RPMI8226 (cell line): ENCODE measurements at regions not wholly inside any gene's neighbourhood (a gene's known extent, or its start where the extent isn't known, plus 50 kb on each side); places are given as distances from the start of the nearest gene placed in this dataset.

Experiments
- DNase-seq: peaks from one replicate; pipeline ENCODE4 v3.0.0-alpha.2; 2015

GRCh38 chr2:41737888-41738287, 309.9 kb upstream of the PKDCC start:
- no peak for DNase-seq

DNA sequence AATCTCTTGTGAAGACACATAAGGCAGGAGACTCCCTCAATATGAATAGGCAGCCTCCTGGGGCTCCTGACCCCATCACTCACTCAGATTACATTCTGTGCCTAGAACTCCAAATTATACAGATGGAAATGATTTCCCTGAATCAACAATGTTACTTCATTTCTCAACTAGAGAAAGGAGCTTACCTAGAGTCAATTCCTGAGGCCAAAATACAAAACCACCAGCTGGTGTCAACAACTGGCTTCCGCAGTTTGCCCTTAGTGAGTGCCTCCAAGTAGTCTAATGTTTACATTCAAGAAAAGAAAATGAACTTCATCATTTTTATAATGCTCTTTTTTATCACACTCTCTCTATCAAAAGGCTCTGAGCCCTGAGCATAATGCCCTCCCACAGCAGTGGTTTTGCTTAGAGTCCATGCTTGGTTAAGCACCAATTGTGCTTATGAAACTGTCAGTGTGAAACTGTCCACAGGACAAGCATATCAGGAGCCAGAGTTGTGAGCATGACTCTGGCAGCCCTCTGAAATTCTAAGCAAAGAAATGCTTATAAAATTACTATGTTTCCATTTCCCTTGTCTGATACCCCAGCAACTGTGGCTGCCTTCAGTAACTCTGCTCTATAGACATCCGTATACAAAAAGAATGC, 305.7 kb upstream of the PKDCC start:
- DNase-seq: no peak

DNA sequence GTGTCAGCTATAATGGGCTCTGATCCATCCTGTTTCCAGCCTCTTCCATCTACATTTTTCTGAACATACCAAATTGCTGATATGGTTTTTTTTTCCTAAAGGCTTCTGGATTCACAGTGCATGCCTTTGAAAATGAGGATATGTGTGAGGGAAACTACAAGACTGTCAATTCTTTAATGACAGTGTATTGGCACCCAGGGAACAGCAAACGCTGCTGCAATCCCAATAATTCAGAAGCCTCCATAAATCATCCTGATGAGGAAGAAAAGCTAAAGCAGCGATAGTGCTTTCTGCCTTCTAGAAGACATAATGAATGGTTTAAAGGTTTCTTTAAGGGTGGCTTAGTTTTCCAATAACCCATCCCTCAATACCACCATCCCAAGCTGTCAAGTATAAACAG, 304.5 kb upstream of the PKDCC start:
- no peak for DNase-seq

DNA sequence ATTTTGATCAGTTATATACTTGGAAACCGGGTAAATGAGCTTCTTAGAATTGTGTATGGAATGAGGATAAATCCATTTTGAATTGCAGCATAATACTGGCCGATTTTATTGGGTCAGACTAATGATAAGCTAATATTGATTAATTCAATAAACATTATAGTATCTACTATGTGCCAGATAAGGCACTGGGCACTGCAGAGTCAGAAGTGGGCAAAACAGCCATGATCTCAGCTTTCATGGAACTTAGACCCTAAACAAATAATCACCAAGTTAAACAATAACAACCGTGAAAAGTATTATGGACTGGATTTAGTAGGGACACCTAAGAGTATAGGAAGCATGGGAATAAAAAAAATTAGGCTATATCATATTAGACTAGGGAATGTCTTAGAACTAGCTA, 297.0 kb upstream of the PKDCC start:
- DNase-seq: no peak

DNA sequence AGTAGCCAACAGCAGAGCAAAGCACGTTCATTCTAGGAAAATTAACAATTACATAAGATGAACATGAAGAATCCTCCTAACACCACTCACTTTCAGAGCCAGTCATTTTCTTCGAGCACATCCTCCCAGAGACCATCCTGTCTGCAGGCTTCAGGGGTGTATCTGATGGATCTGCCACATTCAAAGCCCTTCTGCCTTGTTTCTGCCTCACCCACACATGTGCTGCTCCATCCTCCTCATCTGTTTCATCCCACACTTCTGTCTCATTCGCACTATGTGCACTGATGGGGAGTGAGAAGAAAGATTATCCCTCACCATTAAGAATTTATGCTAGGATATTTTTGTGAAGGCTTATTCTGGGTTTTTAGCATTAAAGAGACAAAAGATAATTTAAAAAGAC, 287.9 kb upstream of the PKDCC start:
- DNase-seq: no peak

DNA sequence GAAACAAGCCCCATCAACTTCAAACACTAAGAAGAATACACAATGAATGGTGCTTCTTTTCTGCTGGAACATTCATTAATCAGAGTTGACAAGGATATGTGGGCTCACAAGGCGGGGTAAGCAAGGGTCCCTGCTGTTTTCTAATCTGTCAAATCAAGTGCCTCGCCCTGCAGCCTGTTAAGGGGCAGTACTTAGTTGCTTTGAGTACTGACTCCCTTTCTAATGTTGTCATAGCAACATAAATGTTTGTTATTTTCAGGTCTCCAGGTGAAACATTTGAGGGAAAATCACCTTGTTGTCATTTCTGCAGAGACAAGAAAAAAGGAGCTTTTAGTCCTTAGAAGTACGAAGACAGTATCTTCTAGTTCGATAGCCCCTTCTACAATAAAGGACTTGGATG, 284.7 kb upstream of the PKDCC start:
- DNase-seq: no peak

GRCh38 chr2:41764131-41764530, 283.7 kb upstream of the PKDCC start:
- DNase-seq: no peak

DNA sequence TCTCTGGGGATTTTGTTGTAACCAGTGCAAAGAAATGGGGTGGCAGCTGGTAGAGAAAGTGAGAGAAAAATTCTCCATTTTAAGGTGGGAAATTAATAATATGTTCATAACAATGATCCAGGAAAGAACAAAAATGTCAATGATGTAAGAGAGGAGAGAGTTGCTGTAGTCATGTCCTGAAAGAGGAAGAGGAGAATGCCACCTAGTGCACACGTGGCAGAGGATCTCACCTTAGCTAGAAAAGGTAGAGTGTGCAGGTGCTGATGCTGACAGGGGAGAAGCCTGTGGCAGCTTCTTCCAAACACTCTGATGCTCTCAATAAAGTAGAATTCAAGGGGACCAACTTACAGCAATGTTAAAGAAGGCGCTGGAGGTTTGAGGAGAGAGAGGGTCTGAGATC, 282.9 kb upstream of the PKDCC start:
- no peak for DNase-seq

DNA sequence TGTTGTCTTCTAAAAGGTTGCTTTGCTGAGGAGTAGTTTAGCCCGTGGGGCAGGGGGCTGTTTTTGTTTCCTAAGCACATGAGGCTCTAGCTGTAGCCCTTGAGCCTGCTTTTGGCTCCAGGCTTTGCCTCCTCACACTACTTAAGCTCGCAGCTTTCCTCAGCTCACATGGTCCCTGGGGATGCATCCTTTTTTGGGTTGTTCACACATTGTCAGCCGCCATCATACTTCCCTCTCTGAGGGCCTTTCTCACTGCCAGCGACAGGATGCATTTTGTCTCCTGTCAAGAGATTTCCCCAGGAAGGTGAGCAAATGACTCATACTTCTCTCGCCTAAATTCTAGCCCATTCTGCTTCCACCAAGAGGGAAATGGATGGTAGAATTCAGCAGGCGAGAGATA, 279.5 kb upstream of the PKDCC start:
- no peak for DNase-seq

GRCh38 chr2:41771710-41772109, 276.1 kb upstream of the PKDCC start:
- DNase-seq: no peak

- no peak for DNase-seq
Measured at GRCh38 chr2:41772697-41773096, 275.1 kb upstream of the PKDCC start.

DNA sequence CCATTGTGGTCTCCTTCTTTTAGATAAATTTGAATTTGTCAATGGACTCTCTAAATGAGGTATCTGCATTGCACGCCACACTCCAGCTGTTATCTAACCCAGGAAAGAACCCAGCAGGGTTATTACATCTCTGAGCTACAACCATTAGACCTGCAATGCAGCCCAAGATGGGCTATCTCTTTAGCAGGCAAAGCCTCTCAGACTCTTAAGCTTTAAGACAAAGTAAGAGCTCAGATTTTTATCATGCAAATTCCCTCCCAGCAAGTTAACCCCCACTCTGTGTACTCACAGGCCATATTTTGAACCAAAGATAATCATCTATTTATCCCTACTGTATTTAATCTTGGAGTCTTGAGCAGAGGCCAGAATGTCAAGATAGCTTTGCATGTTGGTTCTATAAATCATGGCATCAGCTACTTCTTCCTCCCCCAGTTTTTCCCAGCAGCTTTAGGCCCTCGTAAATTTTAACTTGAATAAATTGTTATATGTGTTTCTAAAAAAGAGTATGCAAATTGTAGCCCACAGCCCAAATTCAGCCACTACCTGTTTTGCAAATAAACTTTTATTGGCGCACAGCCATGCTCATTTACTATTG, 273.7 kb upstream of the PKDCC start:
- no peak for DNase-seq

- DNase-seq: no peak
Measured at GRCh38 chr2:41775366-41776025, 272.3 kb upstream of the PKDCC start.

- DNase-seq: no peak
Measured at GRCh38 chr2:41779888-41780287, 267.9 kb upstream of the PKDCC start.

DNA sequence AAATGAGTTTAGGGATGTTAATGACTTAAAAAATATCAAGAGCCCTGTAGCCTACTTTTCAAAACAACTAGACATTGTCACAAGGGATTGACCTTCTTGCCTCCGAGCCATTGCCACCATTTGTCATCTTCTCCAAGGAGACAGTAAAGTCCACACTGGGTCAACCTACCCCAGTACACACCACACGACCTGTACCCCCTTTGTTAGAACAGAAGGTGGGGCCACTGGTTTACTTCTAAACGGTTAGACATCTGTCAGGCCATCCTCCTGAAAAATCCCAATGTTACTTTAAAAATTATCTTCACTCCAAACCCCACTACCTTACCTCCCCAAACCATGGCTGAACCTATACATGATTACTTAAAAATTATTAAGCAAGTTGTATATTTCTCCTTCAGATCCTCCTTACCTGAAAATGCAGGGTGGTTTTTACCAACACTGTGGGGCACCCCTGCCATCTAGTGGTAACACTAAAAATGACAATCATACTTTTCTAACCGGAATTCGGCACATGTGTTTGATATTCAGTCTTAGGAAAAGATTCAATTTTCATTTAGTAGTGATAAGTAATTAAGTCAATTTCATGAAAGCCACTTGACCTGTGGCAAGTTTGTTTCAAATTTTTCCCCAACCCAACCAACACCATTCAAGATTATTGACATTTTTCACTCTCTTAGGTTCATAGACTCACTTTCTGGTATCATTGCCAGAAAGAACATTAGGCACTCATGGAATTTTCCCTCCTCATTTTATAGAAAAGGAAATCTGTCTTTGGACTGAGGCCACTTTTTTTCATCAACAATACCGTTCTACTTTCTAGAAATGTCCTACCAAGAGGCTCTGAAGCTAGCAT, 265.3 kb upstream of the PKDCC start:
- DNase-seq: peak; percentile 37

- no peak for DNase-seq
Measured at GRCh38 chr2:41784496-41784895, 263.3 kb upstream of the PKDCC start.

DNA sequence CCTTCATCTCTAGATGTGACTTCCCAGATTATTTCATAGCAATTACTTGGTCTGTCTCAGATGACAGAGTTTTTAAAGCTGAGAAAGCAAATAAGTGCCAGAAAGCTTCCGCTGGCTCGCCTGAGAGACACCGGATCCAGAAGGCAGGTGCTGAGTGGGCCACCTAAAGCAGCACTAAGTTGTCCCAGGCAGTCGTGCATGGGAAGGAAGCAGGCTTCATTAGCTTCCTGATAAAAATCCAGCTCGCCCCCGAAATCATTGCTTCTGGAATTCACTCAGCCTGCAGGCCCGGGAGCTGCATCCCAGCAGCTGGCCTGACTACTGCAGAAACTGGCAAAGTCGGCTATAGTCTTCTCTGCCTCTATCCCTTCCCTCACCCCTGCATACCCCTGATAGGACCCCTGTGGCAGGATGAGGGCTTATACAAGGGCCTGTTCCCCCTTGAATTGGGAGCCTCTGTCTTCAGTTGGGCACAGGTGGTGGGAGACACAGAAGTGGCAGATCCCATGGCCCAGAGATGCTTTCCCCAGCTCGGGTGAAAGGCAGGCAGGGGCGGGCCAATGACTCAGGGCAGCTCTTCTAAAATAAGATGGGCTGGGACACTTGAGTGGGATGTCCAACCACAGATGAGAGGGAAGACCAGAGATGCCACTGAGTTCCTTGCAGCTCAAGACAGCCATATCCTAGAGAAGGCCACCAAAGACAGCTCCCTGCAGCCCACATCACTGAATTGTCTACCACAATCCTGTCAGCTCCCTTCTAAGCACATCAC, 262.4 kb upstream of the PKDCC start:
- DNase-seq: no peak

DNA sequence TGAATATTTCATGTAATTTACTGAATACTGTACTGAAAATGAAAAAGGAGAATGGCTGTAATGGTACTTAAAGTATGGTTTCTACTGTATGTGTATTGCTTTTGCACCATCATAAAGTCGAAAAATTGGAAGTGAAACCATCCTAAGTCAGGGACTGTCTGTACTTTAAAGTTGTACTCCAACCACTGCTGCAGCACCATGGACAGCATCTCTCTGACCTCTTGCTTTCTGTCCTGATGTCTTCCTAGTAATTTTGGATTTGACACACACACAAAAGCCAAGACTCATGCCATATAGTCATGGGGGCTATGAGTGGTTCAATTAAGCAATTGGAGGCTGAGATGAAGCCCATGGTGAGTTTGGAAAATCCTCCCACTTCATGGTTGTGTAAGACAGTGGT, 256.3 kb upstream of the PKDCC start:
- DNase-seq: peak; percentile 56

DNA sequence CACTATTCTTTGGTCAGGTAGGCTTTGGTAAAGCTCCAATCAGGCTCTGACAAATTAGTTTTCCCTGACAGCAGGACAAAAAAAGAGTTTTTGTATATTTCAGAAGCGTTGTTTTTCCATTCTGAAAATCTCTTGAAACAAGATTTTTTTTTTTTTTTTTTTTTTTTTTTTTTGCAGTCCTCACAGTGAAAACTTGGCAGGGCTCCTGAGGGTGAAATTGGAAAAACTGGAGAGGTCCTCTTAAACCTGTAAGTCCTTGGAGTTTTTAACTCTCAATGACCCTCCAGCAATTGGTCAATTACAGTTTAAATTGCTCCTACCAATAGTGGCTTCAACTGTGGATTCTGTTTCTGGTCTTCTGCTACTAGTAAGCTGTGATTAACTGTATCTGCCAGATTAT, 244.5 kb upstream of the PKDCC start:
- DNase-seq: no peak

DNA sequence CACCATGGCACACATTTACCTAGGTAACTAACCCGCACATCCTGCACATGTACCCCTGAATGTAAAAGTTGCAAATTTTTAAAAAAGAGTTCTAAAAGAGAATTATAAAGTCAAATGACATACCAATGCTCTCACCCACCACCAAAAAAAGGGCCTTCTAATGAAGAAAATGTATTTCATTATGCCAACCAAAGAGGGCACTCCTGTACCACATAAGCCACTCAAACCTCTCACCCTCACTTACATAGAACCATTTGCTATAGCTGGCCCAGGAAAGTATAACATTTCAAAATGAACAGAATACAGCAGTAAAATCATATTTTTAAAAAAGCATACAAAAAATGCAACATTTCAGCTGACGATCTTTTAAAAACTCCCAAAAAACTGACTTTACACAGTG, 241.5 kb upstream of the PKDCC start:
- no peak for DNase-seq

DNA sequence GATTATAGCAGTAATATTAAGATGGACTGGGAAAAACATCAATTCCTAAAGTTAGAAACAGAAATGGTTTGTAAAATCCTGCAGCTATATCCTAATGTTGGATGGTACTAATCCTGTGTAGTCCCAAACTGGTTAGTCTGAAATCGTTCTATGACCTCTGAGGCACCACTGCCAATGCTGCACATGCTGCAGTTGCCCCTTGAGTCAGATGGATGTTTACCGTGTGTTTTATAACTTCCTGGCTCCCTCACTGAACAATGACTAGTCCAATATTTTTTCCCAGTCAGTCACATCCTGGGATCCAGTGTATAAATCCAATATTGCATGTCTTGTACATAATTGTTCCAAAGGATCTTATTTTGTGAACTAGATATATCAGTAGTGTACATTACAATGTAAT, 226.7 kb upstream of the PKDCC start:
- DNase-seq: no peak

GRCh38 chr2:41826921-41827320, 220.9 kb upstream of the PKDCC start:
- no peak for DNase-seq
